ENCODE measurements at regions not wholly inside any gene's neighbourhood (a gene's known extent, or its start where the extent isn't known, plus 50 kb on each side); places are given as distances from the start of the nearest gene placed in this dataset.

DNA sequence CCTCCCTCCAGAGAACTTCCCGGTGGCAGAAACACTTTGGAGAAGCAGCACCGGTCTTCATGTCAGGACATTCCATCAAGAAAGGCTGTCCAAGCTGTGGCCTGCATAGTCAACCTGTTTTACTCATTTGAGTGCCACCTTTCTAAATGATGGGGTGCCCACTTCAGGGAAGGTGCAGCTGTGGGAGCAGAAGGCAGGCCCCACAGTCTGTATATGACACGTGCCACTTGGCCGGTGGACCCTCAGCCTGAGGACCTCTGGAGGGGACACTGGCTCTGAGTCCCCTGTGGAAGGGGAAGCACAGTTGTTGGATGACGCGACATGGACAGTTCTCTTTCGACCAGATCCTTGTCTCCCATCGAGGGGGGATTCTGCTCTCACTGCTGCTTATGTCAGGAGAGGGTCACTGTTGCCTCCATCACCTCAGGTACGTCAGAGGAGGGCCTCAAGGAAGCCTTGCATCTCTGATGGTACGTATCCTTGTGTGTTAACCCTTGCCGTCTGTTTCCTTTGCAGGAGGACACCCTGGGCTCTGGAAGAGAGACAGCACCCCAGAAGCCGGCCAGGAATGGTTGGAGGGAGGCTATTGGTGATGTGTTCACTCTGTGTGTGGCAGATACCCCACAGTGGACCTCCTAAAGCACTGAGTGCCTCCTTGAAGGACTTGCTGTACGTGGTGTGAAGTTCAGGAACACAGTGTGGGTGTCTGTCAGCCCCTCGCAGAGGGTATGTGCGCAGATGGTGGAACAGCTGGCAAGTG is 132.1 kb upstream of the RTL1 start:
- no peak for TF ChIP-seq EZH2 (IDR thresholded peaks at IDR 0.05; ENCODE audit: insufficient read depth, low read length)
- TF ChIP-seq, protein P1, sequence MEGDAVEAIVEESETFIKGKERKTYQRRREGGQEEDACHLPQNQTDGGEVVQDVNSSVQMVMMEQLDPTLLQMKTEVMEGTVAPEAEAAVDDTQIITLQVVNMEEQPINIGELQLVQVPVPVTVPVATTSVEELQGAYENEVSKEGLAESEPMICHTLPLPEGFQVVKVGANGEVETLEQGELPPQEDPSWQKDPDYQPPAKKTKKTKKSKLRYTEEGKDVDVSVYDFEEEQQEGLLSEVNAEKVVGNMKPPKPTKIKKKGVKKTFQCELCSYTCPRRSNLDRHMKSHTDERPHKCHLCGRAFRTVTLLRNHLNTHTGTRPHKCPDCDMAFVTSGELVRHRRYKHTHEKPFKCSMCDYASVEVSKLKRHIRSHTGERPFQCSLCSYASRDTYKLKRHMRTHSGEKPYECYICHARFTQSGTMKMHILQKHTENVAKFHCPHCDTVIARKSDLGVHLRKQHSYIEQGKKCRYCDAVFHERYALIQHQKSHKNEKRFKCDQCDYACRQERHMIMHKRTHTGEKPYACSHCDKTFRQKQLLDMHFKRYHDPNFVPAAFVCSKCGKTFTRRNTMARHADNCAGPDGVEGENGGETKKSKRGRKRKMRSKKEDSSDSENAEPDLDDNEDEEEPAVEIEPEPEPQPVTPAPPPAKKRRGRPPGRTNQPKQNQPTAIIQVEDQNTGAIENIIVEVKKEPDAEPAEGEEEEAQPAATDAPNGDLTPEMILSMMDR (IDR thresholded peaks at IDR 0.05; ENCODE audit: insufficient read depth, low read depth, low read length), result no peak
- Histone ChIP-seq H3K4me2 (ENCODE audit: low read length) (no peak overlapping the region), H3K36me3 (ENCODE audit: insufficient read depth, low read length) (peaks cover 55% of the 10 kb centered on the region), H3K9me3 (ENCODE audit: insufficient read depth, low read depth, low read length) (no peaks in the 10 kb centered on the region), H4K20me1 (ENCODE audit: insufficient read depth, low read length) (peaks cover 82% of the 10 kb centered on the region), H3K79me2 (ENCODE audit: insufficient read depth, low read length) (peaks cover 30% of the 10 kb centered on the region), H3K27ac (ENCODE audit: low read depth, low read length) (no peak overlapping the region), H3K4me3 (ENCODE audit: insufficient read depth, low read depth, low read length) (no peak overlapping the region), H3K27me3 (ENCODE audit: insufficient read depth, low read length) (no peaks in the 10 kb centered on the region), H3K9ac (ENCODE audit: low read length) (no peak overlapping the region), H3K4me1 (ENCODE audit: insufficient read depth, low read length) (no peaks in the 10 kb centered on the region), H2AFZ (ENCODE audit: low read depth, low read length) (no peak overlapping the region)
- no peak for DNase-seq (ENCODE audit: low read depth)
- H3K9me3 Mint-ChIP-seq (ENCODE audit: unreplicated experiment), result peaks cover 14% of the 10 kb centered on the region
- H3K27me3 Mint-ChIP-seq (ENCODE audit: low read depth, unreplicated experiment), result peaks cover 5% of the 10 kb centered on the region
- no peak overlapping the region for H3K4me3 Mint-ChIP-seq (ENCODE audit: unreplicated experiment)
- H3K4me1 Mint-ChIP-seq (ENCODE audit: low read depth, unreplicated experiment), result peaks cover 5% of the 10 kb centered on the region
- H3K27ac Mint-ChIP-seq (ENCODE audit: unreplicated experiment), result no peak overlapping the region
- peaks cover 22% of the 10 kb centered on the region for H3K36me3 Mint-ChIP-seq (ENCODE audit: low read depth, unreplicated experiment)
- FAIRE-seq, result no peak

- Histone ChIP-seq H2AFZ (ENCODE audit: low read depth, low read length) (no peak overlapping the region), H3K4me3 (ENCODE audit: insufficient read depth, low read depth, low read length) (no peak overlapping the region), H3K79me2 (ENCODE audit: insufficient read depth, low read length) (peaks cover 26% of the 10 kb centered on the region), H3K4me1 (ENCODE audit: insufficient read depth, low read length) (no peaks in the 10 kb centered on the region), H3K27ac (ENCODE audit: low read depth, low read length) (no peak overlapping the region), H3K36me3 (ENCODE audit: insufficient read depth, low read length) (peaks cover 48% of the 10 kb centered on the region), H3K9ac (ENCODE audit: low read length) (no peak overlapping the region), H4K20me1 (ENCODE audit: insufficient read depth, low read length) (peaks cover 84% of the 10 kb centered on the region), H3K9me3 (ENCODE audit: insufficient read depth, low read depth, low read length) (no peaks in the 10 kb centered on the region), H3K27me3 (ENCODE audit: insufficient read depth, low read length) (no peaks in the 10 kb centered on the region), H3K4me2 (ENCODE audit: low read length) (no peak overlapping the region)
- DNase-seq (ENCODE audit: low read depth) (no peak), FAIRE-seq (no peak)
- Mint-ChIP-seq H3K27ac (ENCODE audit: unreplicated experiment) (no peak overlapping the region), H3K27me3 (ENCODE audit: low read depth, unreplicated experiment) (peaks cover 2% of the 10 kb centered on the region), H3K4me3 (ENCODE audit: unreplicated experiment) (no peak overlapping the region), H3K9me3 (ENCODE audit: unreplicated experiment) (peaks cover 10% of the 10 kb centered on the region), H3K4me1 (ENCODE audit: low read depth, unreplicated experiment) (peaks cover 5% of the 10 kb centered on the region), H3K36me3 (ENCODE audit: low read depth, unreplicated experiment) (peaks cover 23% of the 10 kb centered on the region)
- no peak for TF ChIP-seq EZH2 (IDR thresholded peaks at IDR 0.05; ENCODE audit: insufficient read depth, low read length)
- TF ChIP-seq, protein P1 (IDR thresholded peaks at IDR 0.05; ENCODE audit: insufficient read depth, low read depth, low read length), result no peak
Measured at GRCh38 chr14:101037021-101037817, 133.7 kb upstream of the RTL1 start.

Data from astrocyte (in vitro differentiated cells and primary cell).